GM12865 (cell line): ENCODE measurements at regions not wholly inside any gene's neighbourhood (a gene's known extent, or its start where the extent isn't known, plus 50 kb on each side); places are given as distances from the start of the nearest gene placed in this dataset.
"Not testable (repeated sequence)": the region's sequence is repeated elsewhere in the genome, so short reads cannot be mapped to it uniquely, and the experiment has no call there.

Source experiments
- DNase-seq: peaks from one replicate; pipeline ENCODE4 v3.0.0; 2010; ENCODE audit warnings: low read depth
- H3K4me3 ChIP-seq: 2 replicates; pipeline ENCODE4 v1.5.1; 2011; ENCODE audit warnings: mild to moderate bottlenecking, low read depth, low read length, control low read depth
- CTCF ChIP-seq: IDR thresholded peaks from 2 replicates; pipeline ENCODE4 v1.5.1; 2011; ENCODE audit warnings: low read length, control low read depth, low read depth, inconsistent platforms; ENCODE audit not compliant: insufficient read depth; ENCODE audit errors: missing control alignments

GRCh38 chr20:60172346-60172984 is 214.2 kb downstream of the CDH26 start:
- DNase-seq, result no peak
- TF ChIP-seq CTCF, result no peak
- H3K4me3 ChIP-seq, result no peak overlapping the region

- no peak for DNase-seq
- no peak for TF ChIP-seq CTCF
- H3K4me3 ChIP-seq, result no peak overlapping the region
These were observed 218.9 kb downstream of the CDH26 start for GRCh38 chr20:60177080-60177479.

- H3K4me3 ChIP-seq, result no peak overlapping the region
- DNase-seq, result no peak
- TF ChIP-seq CTCF, result no peak
These were observed 222.8 kb downstream of the CDH26 start for GRCh38 chr20:60180986-60181385.

GRCh38 chr20:60186412-60186811 is 228.2 kb downstream of the CDH26 start:
- DNase-seq, result no peak
- TF ChIP-seq CTCF, result no peak
- no peak overlapping the region for H3K4me3 ChIP-seq

GRCh38 chr20:60187683-60188082 is 229.5 kb downstream of the CDH26 start:
- TF ChIP-seq CTCF, result no peak
- no peak for DNase-seq
- H3K4me3 ChIP-seq, result no peak overlapping the region

- TF ChIP-seq CTCF, result no peak
- DNase-seq, result no peak
These were observed 232.8 kb downstream of the CDH26 start for GRCh38 chr20:60191014-60191413.

GRCh38 chr20:60192326-60192725 is 234.1 kb downstream of the CDH26 start:
- TF ChIP-seq CTCF, result no peak
- no peak for DNase-seq
- H3K4me3 ChIP-seq, result no peak overlapping the region

More at GRCh38 chr20:60191014-60191413, 232.8 kb downstream of the CDH26 start:
- H3K4me3 ChIP-seq, result no peak overlapping the region

- DNase-seq, H3K4me3 ChIP-seq: not testable (repeated sequence)
These were observed 240.9 kb downstream of the CDH26 start for GRCh38 chr20:60199132-60199531.
